IPS-18c (cell line): ENCODE measurements at regions not wholly inside any gene's neighbourhood (a gene's known extent, or its start where the extent isn't known, plus 50 kb on each side); places are given as distances from the start of the nearest gene placed in this dataset.
A peak's percentile ranks its signal among the peaks of the same experiment; 100 is the strongest.

Source experiments
- H3K4me3 ChIP-seq: 2 replicates; pipeline ENCODE4 v1.7.0; 2013; ENCODE audit warnings: low read depth, mild to moderate bottlenecking, low read length, moderate library complexity; ENCODE audit not compliant: insufficient read depth
- H3K9me3 ChIP-seq: one replicate; pipeline ENCODE4 v1.6.1; 2013; ENCODE audit warnings: mild to moderate bottlenecking, low read length, moderate library complexity; ENCODE audit not compliant: control insufficient read depth, insufficient read depth

DNA sequence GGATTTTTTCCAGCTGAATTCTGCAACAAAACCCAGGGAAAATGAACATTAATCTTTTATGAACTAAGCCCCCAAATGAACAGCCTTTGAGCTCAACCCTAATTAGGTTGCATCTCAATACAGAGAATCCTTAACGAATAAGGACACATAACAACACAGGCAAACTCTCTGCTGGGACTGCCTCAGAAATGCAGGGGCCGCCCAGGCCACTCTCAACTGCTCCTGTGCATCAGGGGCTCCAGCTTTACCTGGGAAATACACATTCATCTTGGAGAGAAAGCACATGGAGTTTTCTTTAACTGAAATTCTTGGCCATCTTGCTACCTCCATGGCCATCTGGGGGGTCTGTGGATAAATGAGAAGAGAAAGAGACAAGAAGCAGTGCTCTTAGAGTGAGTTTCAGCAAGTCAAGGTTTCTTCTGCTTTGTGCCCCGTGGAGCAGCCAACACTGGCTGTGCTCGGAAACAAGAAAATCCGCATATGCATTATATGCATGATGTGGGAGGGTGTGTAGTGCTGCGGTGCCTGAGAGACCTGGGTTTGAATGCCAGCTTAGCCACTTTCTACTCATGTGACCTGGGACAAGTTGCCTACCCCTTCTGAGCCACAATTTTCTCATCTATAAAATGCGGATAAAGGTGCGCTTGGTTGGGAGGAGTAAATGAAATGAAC lies 81.9 kb upstream of the RCN1 start:
- no peak overlapping the region for H3K4me3 ChIP-seq
- H3K9me3 ChIP-seq: no peaks in the 10 kb centered on the region

DNA sequence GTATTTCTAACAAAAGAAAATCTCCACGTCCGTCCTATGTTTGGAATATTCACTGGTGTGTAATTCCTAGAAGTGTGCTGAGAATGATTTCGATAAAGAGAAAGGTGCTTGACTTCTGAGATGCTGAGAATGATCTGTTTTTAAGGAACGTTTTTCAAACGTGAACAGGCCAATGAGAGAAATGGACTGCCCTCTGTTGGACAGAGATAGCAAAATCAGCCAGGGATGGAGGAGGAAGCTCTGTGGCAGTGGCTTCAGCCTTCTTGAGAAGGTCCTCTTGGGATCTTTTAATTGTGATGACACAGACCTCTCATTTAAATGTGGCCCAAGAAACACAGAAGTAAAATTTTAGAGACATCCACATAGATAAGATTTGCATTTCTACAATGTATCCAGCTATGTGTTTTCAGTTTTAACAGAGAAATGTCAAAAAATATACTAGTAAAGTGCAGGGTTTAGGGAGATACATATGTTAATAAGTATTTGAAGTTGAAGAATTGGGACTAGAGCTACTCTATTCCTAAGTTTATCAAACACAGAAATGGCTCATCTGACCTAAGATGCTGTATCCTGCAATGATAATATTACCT lies 84.0 kb upstream of the RCN1 start:
- no peaks in the 10 kb centered on the region for H3K9me3 ChIP-seq
- H3K4me3 ChIP-seq: no peak overlapping the region

DNA sequence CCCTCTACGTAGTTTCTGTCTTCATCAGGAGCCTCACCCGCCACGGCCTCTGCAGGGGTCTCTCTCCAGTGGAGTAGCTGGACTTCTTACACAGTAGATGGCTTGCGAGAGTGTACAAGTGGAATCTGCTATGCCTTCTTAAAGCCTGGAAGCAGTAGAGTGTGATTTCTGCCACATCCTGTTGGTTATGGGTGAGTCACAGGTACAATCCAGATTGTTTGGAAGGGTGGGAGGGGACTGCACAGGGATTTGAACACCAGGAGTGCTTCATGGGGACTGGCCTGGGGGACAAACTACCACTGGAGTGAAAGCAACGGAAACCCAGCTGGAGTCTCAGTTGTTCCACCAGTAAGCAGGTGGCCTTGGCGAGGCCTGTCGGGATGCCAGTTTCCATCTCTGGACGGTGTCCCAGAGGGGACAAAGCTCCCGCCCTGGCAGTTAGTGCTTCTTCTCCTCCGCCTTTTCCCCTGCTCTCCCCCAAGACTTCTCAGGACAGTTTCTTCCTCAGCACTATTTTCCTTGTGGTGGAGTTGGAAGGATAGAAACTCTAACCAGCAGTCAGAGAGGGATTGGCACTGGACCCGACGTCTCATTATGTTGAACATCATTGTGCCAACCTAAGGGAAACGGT lies 85.0 kb upstream of the RCN1 start:
- H3K4me3 ChIP-seq: no peak overlapping the region
- no peaks in the 10 kb centered on the region for H3K9me3 ChIP-seq

DNA sequence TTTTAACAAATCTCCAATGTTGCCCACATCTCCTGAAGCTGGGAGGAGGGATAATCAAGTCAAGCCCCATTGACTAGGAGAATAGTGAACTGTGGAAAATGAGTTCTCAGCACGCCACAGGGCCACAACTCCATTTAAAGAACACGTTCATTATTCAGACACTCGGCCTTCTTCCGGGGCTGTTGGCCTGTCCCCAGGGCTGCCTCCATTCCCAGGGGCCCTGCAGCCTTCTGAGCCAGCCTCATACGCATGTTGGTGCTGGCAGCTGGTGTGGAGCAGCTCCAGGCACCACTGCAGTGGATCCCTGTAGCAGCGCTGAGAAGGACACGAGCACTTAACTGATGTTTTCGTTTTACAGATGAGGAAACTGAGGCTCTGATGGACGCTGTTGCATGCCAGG lies 87.5 kb upstream of the RCN1 start:
- Histone ChIP-seq H3K4me3 (no peak overlapping the region), H3K9me3 (no peaks in the 10 kb centered on the region)

- Histone ChIP-seq H3K9me3 (no peaks in the 10 kb centered on the region), H3K4me3 (no peak overlapping the region)
Observed at GRCh38 chr11:32002311-32002710, 88.6 kb upstream of the RCN1 start.

GRCh38 chr11:31997955-31998354 lies 92.9 kb upstream of the RCN1 start:
- Histone ChIP-seq H3K4me3 (no peak overlapping the region), H3K9me3 (no peaks in the 10 kb centered on the region)

DNA sequence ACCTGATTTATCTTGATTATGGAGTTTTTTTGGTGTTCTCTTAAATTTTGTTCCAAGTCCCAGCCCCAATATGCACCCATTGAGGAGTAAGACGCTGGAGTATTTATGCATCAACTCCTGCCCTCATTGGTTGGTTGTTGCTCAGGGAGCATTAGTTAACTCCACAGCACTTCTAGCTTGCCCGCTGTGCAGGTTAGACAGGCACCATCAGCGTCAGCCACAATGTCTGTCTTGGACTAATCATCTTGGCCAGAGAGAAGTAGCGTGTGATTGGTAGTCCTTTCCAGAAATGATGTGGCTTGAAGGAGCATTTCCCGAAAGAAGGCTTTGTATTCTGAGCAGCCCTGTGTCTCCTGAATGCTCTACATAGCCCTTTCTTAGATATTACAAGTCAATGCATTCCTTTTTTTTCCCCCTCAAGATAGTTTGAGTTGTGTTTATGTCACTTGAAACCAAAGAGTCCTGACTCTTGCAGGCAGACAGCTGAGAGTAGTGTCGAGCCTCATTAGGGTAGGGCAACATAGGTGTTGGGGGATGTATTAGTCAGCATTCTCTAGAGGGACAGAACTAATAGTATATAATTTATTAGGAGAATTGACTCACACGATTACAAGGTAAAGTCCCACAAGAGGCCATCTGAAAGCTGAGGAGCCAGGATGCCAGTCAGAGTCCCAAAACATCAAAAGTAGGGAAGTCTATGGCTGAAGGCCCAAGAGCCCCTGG lies 94.6 kb upstream of the RCN1 start:
- Histone ChIP-seq H3K4me3 (no peak overlapping the region), H3K9me3 (no peaks in the 10 kb centered on the region)

GRCh38 chr11:31995525-31996094 lies 95.3 kb upstream of the RCN1 start:
- no peaks in the 10 kb centered on the region for H3K9me3 ChIP-seq
- no peak overlapping the region for H3K4me3 ChIP-seq

GRCh38 chr11:31995032-31995431 lies 95.8 kb upstream of the RCN1 start:
- Histone ChIP-seq H3K9me3 (no peaks in the 10 kb centered on the region), H3K4me3 (no peak overlapping the region)

DNA sequence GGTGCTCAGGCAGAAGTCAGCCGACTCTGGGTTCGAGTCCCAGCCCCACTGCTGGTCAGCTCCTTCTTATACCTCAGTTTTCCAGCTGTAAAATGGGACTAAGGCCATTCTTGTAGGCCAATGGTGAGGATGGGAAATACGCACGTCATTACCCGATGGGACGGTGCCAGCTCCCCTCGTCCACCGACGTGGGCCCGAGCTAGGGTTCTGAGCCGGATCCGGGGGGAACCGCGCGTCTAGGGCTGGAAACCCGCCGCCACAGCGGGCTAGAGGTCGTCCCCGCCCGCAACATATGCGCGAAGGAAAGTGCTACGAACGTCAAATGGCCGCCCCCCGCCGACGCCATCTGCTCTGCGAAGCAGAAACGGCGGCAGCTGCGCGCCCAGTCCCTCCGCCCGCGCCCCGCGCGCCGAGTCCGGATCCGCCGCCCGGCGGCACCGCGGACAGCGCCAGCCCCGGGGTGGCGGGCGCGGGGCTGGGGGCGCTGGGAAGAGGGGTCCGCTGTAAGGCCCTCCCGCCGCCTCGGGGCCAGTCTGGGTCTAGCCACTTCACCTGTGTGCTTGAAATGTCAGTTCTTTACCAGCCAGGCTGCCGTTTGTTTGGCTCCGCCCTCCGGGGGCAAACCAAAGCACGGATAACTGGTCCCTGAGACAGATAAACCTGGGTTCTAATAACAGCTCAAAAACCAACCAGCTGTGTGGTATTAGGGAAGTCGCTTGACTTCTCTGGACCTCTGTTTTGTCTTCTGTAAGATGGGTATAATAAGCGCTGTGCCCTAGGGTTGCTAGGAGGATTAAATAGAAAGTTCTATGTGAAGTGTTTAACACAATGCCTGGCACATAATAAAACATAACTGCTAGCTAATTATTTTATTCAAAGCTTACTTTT lies 103.5 kb upstream of the RCN1 start:
- Histone ChIP-seq H3K4me3 (peak overlapping the region; percentile 25; the same call in 1 of the 2 replicates), H3K9me3 (no peaks in the 10 kb centered on the region)

GRCh38 chr11:31986201-31986889 lies 104.5 kb upstream of the RCN1 start:
- H3K4me3 ChIP-seq: no peak overlapping the region
- peaks cover 2% of the 10 kb centered on the region for H3K9me3 ChIP-seq

DNA sequence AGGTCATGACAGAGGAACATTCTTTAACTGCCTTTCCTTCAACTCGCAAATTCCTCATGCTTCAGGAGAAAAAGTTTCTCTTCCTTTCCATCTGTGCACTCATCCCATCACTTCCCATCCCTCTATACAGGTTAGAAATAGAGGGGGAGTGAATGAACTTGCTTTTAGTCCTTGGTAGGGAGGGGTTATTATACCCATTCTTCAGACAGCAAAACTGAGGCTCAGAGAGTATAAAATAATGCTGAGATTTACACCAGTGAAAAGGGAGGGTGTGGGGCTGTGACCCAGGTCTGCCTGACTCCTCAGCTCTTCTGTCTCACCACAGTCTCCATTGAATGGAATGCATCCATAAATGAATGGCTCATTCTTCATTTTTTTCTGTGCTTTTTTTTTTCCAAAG lies 109.4 kb upstream of the RCN1 start:
- no peak overlapping the region for H3K4me3 ChIP-seq
- peaks cover 2% of the 10 kb centered on the region for H3K9me3 ChIP-seq

DNA sequence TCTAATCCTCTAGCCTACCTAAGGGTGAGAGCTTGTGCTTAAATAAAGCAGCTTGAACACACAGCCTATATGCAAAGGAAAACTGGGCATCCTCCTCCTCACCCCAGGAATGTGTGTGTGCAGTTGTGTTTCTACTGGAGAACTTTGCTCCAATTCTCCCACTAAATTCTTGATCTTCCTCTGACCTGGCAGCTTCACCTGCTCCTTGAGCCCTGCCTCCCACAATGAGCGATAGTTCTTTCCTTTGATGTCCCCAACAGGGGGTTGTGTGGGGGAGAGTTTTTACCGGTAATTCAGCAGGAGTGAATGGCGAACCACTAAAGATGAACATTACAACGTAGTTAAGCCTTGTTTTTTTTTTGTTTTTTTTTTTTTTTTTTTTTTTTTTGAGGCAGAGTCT lies 113.5 kb upstream of the RCN1 start:
- no peak overlapping the region for H3K4me3 ChIP-seq
- H3K9me3 ChIP-seq: peaks cover 2% of the 10 kb centered on the region

- no peak overlapping the region for H3K4me3 ChIP-seq
Observed at GRCh38 chr11:31974366-31975136, 116.3 kb upstream of the RCN1 start.

GRCh38 chr11:31973172-31973571 lies 117.7 kb upstream of the RCN1 start:
- Histone ChIP-seq H3K4me3 (no peak overlapping the region), H3K9me3 (no peaks in the 10 kb centered on the region)

More at GRCh38 chr11:31974366-31975136, 116.3 kb upstream of the RCN1 start:
- H3K9me3 ChIP-seq: no peaks in the 10 kb centered on the region

DNA sequence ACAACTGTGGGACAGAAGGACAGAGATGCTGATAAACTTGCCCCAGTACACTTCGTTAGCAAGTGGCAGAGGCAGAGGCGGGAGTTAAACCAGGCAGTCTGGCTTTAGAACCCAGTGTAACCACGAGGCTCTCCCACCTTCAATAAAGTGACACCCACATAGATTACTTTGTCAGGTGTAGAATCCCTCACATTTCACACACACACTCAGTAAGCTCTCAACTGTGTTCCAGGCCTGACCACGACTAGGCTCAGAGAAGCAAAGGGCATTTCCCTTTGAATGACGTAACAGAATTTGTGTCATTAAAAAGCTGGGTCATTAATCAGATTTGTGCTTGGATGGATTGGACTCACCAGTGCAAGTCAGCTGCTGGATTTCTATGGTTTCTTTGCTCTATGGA lies 118.3 kb upstream of the RCN1 start:
- Histone ChIP-seq H3K9me3 (no peaks in the 10 kb centered on the region), H3K4me3 (no peak overlapping the region)
